Neural cell (in vitro differentiated cells): ENCODE measurements at regions not wholly inside any gene's neighbourhood (a gene's known extent, or its start where the extent isn't known, plus 50 kb on each side); places are given as distances from the start of the nearest gene placed in this dataset.

Experiments
- H2AFZ ChIP-seq: fragments of 200-600, 300-800 bp; sonication (generic), shearing (Covaris generic); 2 replicates; pipeline ENCODE4 v1.6.0; 2014; ENCODE audit warnings: low read depth, mild to moderate bottlenecking, antibody characterized with exemption, low read length, moderate library complexity
- H3F3A ChIP-seq: fragments of 200-600 bp; shearing (Covaris generic); 2 replicates; pipeline ENCODE4 v1.6.1; 2016; ENCODE audit warnings: mild to moderate bottlenecking, moderate library complexity, mixed read lengths, antibody characterized with exemption, low read length; ENCODE audit not compliant: insufficient read depth, poor library complexity, severe bottlenecking
- H3K27ac ChIP-seq: fragments of 200-600, 300-800 bp; sonication (generic), shearing (Covaris generic); 2 replicates; pipeline ENCODE4 v1.5.1; 2014; ENCODE audit warnings: mild to moderate bottlenecking, low read length, moderate library complexity
- H3K27me3 ChIP-seq: fragments of 300-800, 200-600 bp; sonication (generic), shearing (Covaris generic); 2 replicates; pipeline ENCODE4 v1.6.0; 2014; ENCODE audit warnings: mild to moderate bottlenecking, low read depth, low read length, moderate library complexity; ENCODE audit not compliant: insufficient read depth
- H3K36me3 ChIP-seq: fragments of 300-800, 200-600 bp; sonication (generic), shearing (Covaris generic); 2 replicates; pipeline ENCODE4 v1.5.1; 2014; ENCODE audit warnings: mild to moderate bottlenecking, antibody characterized with exemption, low read length, moderate library complexity; ENCODE audit not compliant: insufficient read depth
- H3K4me2 ChIP-seq: fragments of 300-800, 200-600 bp; sonication (generic), shearing (Covaris generic); 2 replicates; pipeline ENCODE4 v1.6.0; 2014; ENCODE audit warnings: mild to moderate bottlenecking, low read length
- H3K4me3 ChIP-seq: fragments of 300-800, 200-600 bp; sonication (generic), shearing (Covaris generic); 2 replicates; pipeline ENCODE4 v1.5.1; 2014; ENCODE audit warnings: mild to moderate bottlenecking, low read length, moderate library complexity
- H3K79me2 ChIP-seq: fragments of 200-600 bp; shearing (Covaris generic); replicated peaks from 2 replicates; pipeline ENCODE4 v1.6.0; 2014; ENCODE audit warnings: mild to moderate bottlenecking, low read length, moderate library complexity; ENCODE audit not compliant: insufficient read depth
- H3K9ac ChIP-seq: fragments of 300-800, 200-600 bp; sonication (generic), shearing (Covaris generic); 2 replicates; pipeline ENCODE4 v1.6.1; 2016; ENCODE audit warnings: mild to moderate bottlenecking, low read length, mixed read lengths
- H3K9me2 ChIP-seq: fragments of 200-600 bp; shearing (Covaris generic); 2 replicates; pipeline ENCODE4 v1.6.1; 2016; ENCODE audit warnings: mild to moderate bottlenecking, low read length, mixed read lengths; ENCODE audit not compliant: insufficient read depth
- H3K9me3 ChIP-seq: fragments of 200-600, 300-800 bp; sonication (generic), shearing (Covaris generic); 2 replicates; pipeline ENCODE4 v1.6.1; 2016; ENCODE audit warnings: mild to moderate bottlenecking, mixed run types, low read length, moderate library complexity, mixed read lengths
- H4K20me1 ChIP-seq: fragments of 200-600 bp; shearing (Covaris generic); 2 replicates; pipeline ENCODE4 v1.6.1; 2016; ENCODE audit warnings: mild to moderate bottlenecking, mixed run types; ENCODE audit not compliant: insufficient read depth
- EP300 ChIP-seq: fragments of 450-650 bp; conservative IDR thresholded peaks from 2 replicates; pipeline ENCODE4 v1.6.1; 2014; ENCODE audit warnings: antibody characterized with exemption, mild to moderate bottlenecking, moderate library complexity; ENCODE audit not compliant: poor library complexity, severe bottlenecking
- EZH2 ChIP-seq: fragments of 200-600, 300-800 bp; shearing (Covaris generic), sonication (generic); IDR thresholded peaks from 2 replicates; pipeline ENCODE4 v1.6.1; 2014; ENCODE audit warnings: antibody characterized with exemption, low read length, borderline replicate concordance, mild to moderate bottlenecking; ENCODE audit not compliant: insufficient read depth, poor library complexity, severe bottlenecking
- MXI1 ChIP-seq: fragments of 450-650 bp; conservative IDR thresholded peaks from 2 replicates; pipeline ENCODE4 v1.6.1; 2014; ENCODE audit warnings: antibody characterized with exemption, mild to moderate bottlenecking; ENCODE audit not compliant: poor library complexity, severe bottlenecking
- POLR2AphosphoS5 ChIP-seq: IDR thresholded peaks from 2 replicates; pipeline ENCODE4 v1.6.1; 2012
- RAD21 ChIP-seq: fragments of 450-650 bp; conservative IDR thresholded peaks from 2 replicates; pipeline ENCODE4 v1.6.1; 2014; ENCODE audit warnings: antibody characterized with exemption, mild to moderate bottlenecking, moderate library complexity
- SMC3 ChIP-seq: fragments of 450-650 bp; conservative IDR thresholded peaks from 2 replicates; pipeline ENCODE4 v1.6.1; 2014; ENCODE audit warnings: antibody characterized with exemption, mild to moderate bottlenecking, moderate library complexity; ENCODE audit not compliant: poor library complexity
- TAF1 ChIP-seq: IDR thresholded peaks from 2 replicates; pipeline ENCODE4 v1.6.1; 2012; ENCODE audit warnings: low read depth
- TF ChIP-seq, protein P1 (sequence below): IDR thresholded peaks from 2 replicates; pipeline ENCODE4 v1.6.1; 2012; ENCODE audit warnings: borderline replicate concordance
- TF ChIP-seq, protein P2 (sequence below): fragments of 450-650 bp; IDR thresholded peaks from 2 replicates; pipeline ENCODE4 v1.5.1; 2014; ENCODE audit warnings: antibody characterized with exemption, mild to moderate bottlenecking, moderate library complexity; ENCODE audit not compliant: poor library complexity, severe bottlenecking

DNA sequence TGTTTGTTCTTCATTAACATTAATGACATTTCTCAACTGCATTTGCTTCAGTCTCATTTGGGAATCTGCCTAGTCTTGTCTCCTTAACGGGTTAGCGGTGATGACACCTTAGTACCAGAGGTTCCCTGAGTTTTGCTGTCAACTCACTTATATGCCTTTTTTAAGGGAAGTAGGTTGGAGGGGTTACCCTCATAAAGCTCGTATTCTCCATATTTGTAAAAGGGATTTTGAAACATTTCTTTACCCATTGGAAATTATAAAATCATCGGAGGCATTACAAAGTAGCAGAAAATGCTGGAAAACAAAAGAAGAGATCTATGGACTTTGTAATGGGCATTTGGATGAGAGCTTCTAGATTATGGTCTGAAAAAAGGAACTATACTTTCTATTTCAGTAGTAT, 88.7 kb upstream of the PRDM1 start:
- no peak overlapping the region for H2AFZ ChIP-seq
- peaks cover 72% of the 10 kb centered on the region for H3K27me3 ChIP-seq
- H3K4me3 ChIP-seq = no peak overlapping the region
- H3K4me2 ChIP-seq = no peak overlapping the region
- TF ChIP-seq EZH2 (no peak), EP300 (no peak), MXI1 (no peak), SMC3 (no peak), RAD21 (no peak), POLR2AphosphoS5 (no peak), TAF1 (no peak)
- TF ChIP-seq, protein P1, sequence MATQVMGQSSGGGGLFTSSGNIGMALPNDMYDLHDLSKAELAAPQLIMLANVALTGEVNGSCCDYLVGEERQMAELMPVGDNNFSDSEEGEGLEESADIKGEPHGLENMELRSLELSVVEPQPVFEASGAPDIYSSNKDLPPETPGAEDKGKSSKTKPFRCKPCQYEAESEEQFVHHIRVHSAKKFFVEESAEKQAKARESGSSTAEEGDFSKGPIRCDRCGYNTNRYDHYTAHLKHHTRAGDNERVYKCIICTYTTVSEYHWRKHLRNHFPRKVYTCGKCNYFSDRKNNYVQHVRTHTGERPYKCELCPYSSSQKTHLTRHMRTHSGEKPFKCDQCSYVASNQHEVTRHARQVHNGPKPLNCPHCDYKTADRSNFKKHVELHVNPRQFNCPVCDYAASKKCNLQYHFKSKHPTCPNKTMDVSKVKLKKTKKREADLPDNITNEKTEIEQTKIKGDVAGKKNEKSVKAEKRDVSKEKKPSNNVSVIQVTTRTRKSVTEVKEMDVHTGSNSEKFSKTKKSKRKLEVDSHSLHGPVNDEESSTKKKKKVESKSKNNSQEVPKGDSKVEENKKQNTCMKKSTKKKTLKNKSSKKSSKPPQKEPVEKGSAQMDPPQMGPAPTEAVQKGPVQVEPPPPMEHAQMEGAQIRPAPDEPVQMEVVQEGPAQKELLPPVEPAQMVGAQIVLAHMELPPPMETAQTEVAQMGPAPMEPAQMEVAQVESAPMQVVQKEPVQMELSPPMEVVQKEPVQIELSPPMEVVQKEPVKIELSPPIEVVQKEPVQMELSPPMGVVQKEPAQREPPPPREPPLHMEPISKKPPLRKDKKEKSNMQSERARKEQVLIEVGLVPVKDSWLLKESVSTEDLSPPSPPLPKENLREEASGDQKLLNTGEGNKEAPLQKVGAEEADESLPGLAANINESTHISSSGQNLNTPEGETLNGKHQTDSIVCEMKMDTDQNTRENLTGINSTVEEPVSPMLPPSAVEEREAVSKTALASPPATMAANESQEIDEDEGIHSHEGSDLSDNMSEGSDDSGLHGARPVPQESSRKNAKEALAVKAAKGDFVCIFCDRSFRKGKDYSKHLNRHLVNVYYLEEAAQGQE = no peak
- TF ChIP-seq, protein P2, sequence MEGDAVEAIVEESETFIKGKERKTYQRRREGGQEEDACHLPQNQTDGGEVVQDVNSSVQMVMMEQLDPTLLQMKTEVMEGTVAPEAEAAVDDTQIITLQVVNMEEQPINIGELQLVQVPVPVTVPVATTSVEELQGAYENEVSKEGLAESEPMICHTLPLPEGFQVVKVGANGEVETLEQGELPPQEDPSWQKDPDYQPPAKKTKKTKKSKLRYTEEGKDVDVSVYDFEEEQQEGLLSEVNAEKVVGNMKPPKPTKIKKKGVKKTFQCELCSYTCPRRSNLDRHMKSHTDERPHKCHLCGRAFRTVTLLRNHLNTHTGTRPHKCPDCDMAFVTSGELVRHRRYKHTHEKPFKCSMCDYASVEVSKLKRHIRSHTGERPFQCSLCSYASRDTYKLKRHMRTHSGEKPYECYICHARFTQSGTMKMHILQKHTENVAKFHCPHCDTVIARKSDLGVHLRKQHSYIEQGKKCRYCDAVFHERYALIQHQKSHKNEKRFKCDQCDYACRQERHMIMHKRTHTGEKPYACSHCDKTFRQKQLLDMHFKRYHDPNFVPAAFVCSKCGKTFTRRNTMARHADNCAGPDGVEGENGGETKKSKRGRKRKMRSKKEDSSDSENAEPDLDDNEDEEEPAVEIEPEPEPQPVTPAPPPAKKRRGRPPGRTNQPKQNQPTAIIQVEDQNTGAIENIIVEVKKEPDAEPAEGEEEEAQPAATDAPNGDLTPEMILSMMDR = no peak
- no peaks in the 10 kb centered on the region for H3K9me2 ChIP-seq
- H3K9ac ChIP-seq = no peak overlapping the region
- H3F3A ChIP-seq = no peaks in the 10 kb centered on the region
- H3K9me3 ChIP-seq = no peaks in the 10 kb centered on the region
- no peaks in the 10 kb centered on the region for H3K79me2 ChIP-seq
- no peak overlapping the region for H3K27ac ChIP-seq
- no peaks in the 10 kb centered on the region for H3K36me3 ChIP-seq
- H4K20me1 ChIP-seq = no peaks in the 10 kb centered on the region

DNA sequence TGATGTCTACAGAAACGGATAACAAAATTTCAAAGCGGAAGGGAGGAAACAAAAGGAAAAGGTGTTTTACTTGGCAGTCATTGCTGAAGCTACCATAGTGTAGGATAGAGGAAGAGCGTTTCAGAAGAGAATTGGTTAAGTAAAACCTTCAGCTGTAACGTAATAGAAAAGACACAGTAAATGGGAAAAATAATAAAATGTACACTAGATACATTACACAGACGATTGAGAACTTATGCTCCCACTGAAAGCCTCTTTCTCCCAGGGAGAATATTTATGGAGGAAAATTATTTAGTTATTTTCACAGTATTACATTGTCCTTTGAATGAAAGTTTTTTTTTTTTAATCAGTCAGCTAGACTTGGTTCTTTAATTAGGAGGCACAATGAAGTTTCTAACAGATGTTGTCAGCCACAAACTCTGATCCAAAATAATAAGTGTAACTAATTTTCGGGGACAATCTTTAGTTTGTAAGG, 90.7 kb upstream of the PRDM1 start:
- TF ChIP-seq POLR2AphosphoS5 (no peak), EP300 (no peak), EZH2 (no peak), MXI1 (no peak), RAD21 (no peak), SMC3 (no peak), TAF1 (no peak)
- TF ChIP-seq, protein P1 = no peak
- TF ChIP-seq, protein P2 = no peak
- Histone ChIP-seq H3K9me3 (no peaks in the 10 kb centered on the region), H3K9ac (no peak overlapping the region), H3K4me3 (peak overlapping the region; percentile 59), H3K36me3 (no peaks in the 10 kb centered on the region), H3K79me2 (no peaks in the 10 kb centered on the region), H3F3A (no peaks in the 10 kb centered on the region), H2AFZ (no peak overlapping the region), H3K9me2 (no peaks in the 10 kb centered on the region), H4K20me1 (no peaks in the 10 kb centered on the region), H3K4me2 (no peak overlapping the region), H3K27ac (no peak overlapping the region), H3K27me3 (peaks cover 81% of the 10 kb centered on the region)
